H9 (cell line): ENCODE measurements at regions not wholly inside any gene's neighbourhood (a gene's known extent, or its start where the extent isn't known, plus 50 kb on each side); places are given as distances from the start of the nearest gene placed in this dataset.

Experiments
- DNase-seq: peaks from one replicate; pipeline ENCODE4 v3.0.0-alpha.2; 2017
- H2AFZ ChIP-seq: one replicate; pipeline ENCODE4 v1.6.1; 2013; ENCODE audit warnings: mild to moderate bottlenecking, low read length, control low read depth, moderate library complexity
- H2AK5ac ChIP-seq: 2 replicates; pipeline ENCODE4 v1.6.1; 2013; ENCODE audit warnings: low read length, control low read depth, mixed read lengths; ENCODE audit not compliant: insufficient read length
- H2BK120ac ChIP-seq: one replicate; pipeline ENCODE4 v1.6.1; 2013; ENCODE audit warnings: low read depth, mild to moderate bottlenecking, low read length, control low read depth, inconsistent platforms; ENCODE audit not compliant: poor library complexity, severe bottlenecking
- H2BK12ac ChIP-seq: 2 replicates; pipeline ENCODE4 v1.6.1; 2013; ENCODE audit warnings: low read length, control low read depth, mixed read lengths, low read depth; ENCODE audit not compliant: insufficient read length
- H2BK15ac ChIP-seq: 2 replicates; pipeline ENCODE4 v1.6.1; 2013; ENCODE audit warnings: low read depth, low read length, control low read depth
- H2BK20ac ChIP-seq: one replicate; pipeline ENCODE4 v1.6.1; 2013; ENCODE audit warnings: low read depth, mild to moderate bottlenecking, low read length, control low read depth, inconsistent platforms; ENCODE audit not compliant: poor library complexity, severe bottlenecking
- H2BK5ac ChIP-seq: 2 replicates; pipeline ENCODE4 v1.6.1; 2013; ENCODE audit warnings: low read length, control low read depth, mixed read lengths; ENCODE audit not compliant: insufficient read length
- H3K14ac ChIP-seq: 2 replicates; pipeline ENCODE4 v1.6.1; 2013; ENCODE audit warnings: low read length, control low read depth; ENCODE audit not compliant: insufficient read depth
- H3K18ac ChIP-seq: 2 replicates; pipeline ENCODE4 v1.6.1; 2013; ENCODE audit warnings: low read depth, mild to moderate bottlenecking, mixed read lengths, low read length, control low read depth; ENCODE audit not compliant: insufficient read length
- H3K23ac ChIP-seq: 2 replicates; pipeline ENCODE4 v1.6.1; 2013; ENCODE audit warnings: low read length, control low read depth, mixed read lengths, low read depth; ENCODE audit not compliant: insufficient read length
- H3K23me2 ChIP-seq: 2 replicates; pipeline ENCODE4 v1.6.1; 2013; ENCODE audit warnings: low read depth, mild to moderate bottlenecking, mixed read lengths, low read length, control low read depth; ENCODE audit not compliant: insufficient read length, poor library complexity, severe bottlenecking
- H3K27ac ChIP-seq: 2 replicates; pipeline ENCODE4 v1.5.1; 2013; ENCODE audit warnings: low read length, control low read depth, mixed read lengths, low read depth; ENCODE audit not compliant: insufficient read length
- H3K27me3 ChIP-seq: 2 replicates; pipeline ENCODE4 v1.6.1; 2013; ENCODE audit warnings: low read length, control low read depth, inconsistent platforms; ENCODE audit not compliant: insufficient read depth
- H3K4ac ChIP-seq: 2 replicates; pipeline ENCODE4 v1.6.1; 2013; ENCODE audit warnings: low read depth, mild to moderate bottlenecking, control low read depth, inconsistent platforms, low read length, moderate library complexity
- H3K4me1 ChIP-seq: 2 replicates; pipeline ENCODE4 v1.6.1; 2013; ENCODE audit warnings: low read length, control low read depth, inconsistent platforms; ENCODE audit not compliant: insufficient read depth
- H3K4me2 ChIP-seq: 2 replicates; pipeline ENCODE4 v1.6.1; 2013; ENCODE audit warnings: low read length, control low read depth, mixed read lengths; ENCODE audit not compliant: insufficient read length, insufficient read depth
- H3K56ac ChIP-seq: 2 replicates; pipeline ENCODE4 v1.6.1; 2013; ENCODE audit warnings: low read depth, mild to moderate bottlenecking, mixed read lengths, low read length, control low read depth; ENCODE audit not compliant: insufficient read length
- H3K79me1 ChIP-seq: 2 replicates; pipeline ENCODE4 v1.6.1; 2013; ENCODE audit warnings: low read depth, mild to moderate bottlenecking, moderate library complexity, low read length, control low read depth, inconsistent platforms; ENCODE audit not compliant: insufficient read depth, poor library complexity, severe bottlenecking
- H3K79me2 ChIP-seq: 2 replicates; pipeline ENCODE4 v1.6.1; 2013; ENCODE audit warnings: low read length, control low read depth, inconsistent platforms; ENCODE audit not compliant: insufficient read depth
- H3K9ac ChIP-seq: 2 replicates; pipeline ENCODE4 v1.6.1; 2013; ENCODE audit warnings: low read length, control low read depth, mixed read lengths; ENCODE audit not compliant: insufficient read length; ENCODE audit errors: extremely low read depth
- H3K9me3 ChIP-seq: one replicate; pipeline ENCODE4 v1.6.1; 2013; ENCODE audit warnings: low read depth, low read length, inconsistent platforms; ENCODE audit not compliant: control insufficient read depth
- H3T11ph ChIP-seq: one replicate; pipeline ENCODE4 v1.6.1; 2013; ENCODE audit warnings: mild to moderate bottlenecking, low read length, control low read depth, inconsistent platforms
- H4K20me1 ChIP-seq: one replicate; pipeline ENCODE4 v1.6.1; 2013; ENCODE audit not compliant: control insufficient read depth, insufficient read length, insufficient read depth
- H4K5ac ChIP-seq: 2 replicates; pipeline ENCODE4 v1.6.1; 2013; ENCODE audit warnings: low read depth, mild to moderate bottlenecking, mixed read lengths, low read length, control low read depth; ENCODE audit not compliant: insufficient read length
- H4K8ac ChIP-seq: replicated peaks from 2 replicates; pipeline ENCODE4 v1.6.1; 2013; ENCODE audit warnings: low read length, control low read depth, mixed read lengths, low read depth; ENCODE audit not compliant: insufficient read length
- H4K91ac ChIP-seq: 2 replicates; pipeline ENCODE4 v1.6.1; 2013; ENCODE audit warnings: low read depth, mild to moderate bottlenecking, moderate library complexity, mixed read lengths, low read length, control low read depth; ENCODE audit not compliant: insufficient read length
- H3K27ac Mint-ChIP-seq, 3 experiments: 2 replicates in 2 of 3; 3 replicates in 1 of 3; pipeline ENCODE4 v1.8.0; 2020 to 2021; ENCODE audit warnings: mixed read lengths in 3 of 3, mild to moderate bottlenecking in 1 of 3, moderate library complexity in 1 of 3
- H3K27me3 Mint-ChIP-seq: 2 replicates; pipeline ENCODE4 v1.8.0; 2021; ENCODE audit warnings: low read depth, mild to moderate bottlenecking, moderate library complexity, mixed read lengths
- H3K36me3 Mint-ChIP-seq, 3 experiments: 2 replicates in 2 of 3; 3 replicates in 1 of 3; pipeline ENCODE4 v1.8.0; 2020 to 2021; ENCODE audit warnings: low read depth in 3 of 3, mixed read lengths in 3 of 3; ENCODE audit not compliant: insufficient read depth in 1 of 3
- H3K4me1 Mint-ChIP-seq, 2 experiments: 2 replicates each; pipeline ENCODE4 v1.8.0; 2020; ENCODE audit warnings: mixed read lengths in 2 of 2
- H3K4me3 Mint-ChIP-seq, 2 experiments: 2 replicates in 1 of 2; 3 replicates in 1 of 2; pipeline ENCODE4 v1.8.0; 2020 to 2021; ENCODE audit warnings: mild to moderate bottlenecking in 2 of 2, mixed read lengths in 2 of 2, moderate library complexity in 1 of 2
- H3K9me3 Mint-ChIP-seq, 2 experiments: 2 replicates in 1 of 2; 3 replicates in 1 of 2; pipeline ENCODE4 v1.8.0; 2020; ENCODE audit warnings: mild to moderate bottlenecking in 2 of 2, mixed read lengths in 2 of 2, moderate library complexity in 1 of 2
- CTCF ChIP-seq: fragments of 200-600 bp; sonication (generic); conservative IDR thresholded peaks from 3 replicates; pipeline ENCODE4 v1.8.0; 2021; ENCODE audit warnings: antibody characterized with exemption, mild to moderate bottlenecking
- WGBS: extraction: QIAGEN DNeasy Blood & Tissue Kit; methylation state at CpG from one replicate; pipeline ENCODE4 v1.1.7; 2013; ENCODE audit warnings: missing lambda C conversion rate, low lambda C conversion rate, mixed read lengths; ENCODE audit not compliant: insufficient read length; ENCODE audit errors: extremely low coverage; 5-methylcytosine and 5-hydroxymethylcytosine counted together

GRCh38 chr11:127454856-127455255 is 454.3 kb upstream of the KIRREL3 start:
- Histone ChIP-seq H3K23me2 (no peaks in the 10 kb centered on the region), H3K4me2 (no peak overlapping the region), H4K8ac (no peak overlapping the region), H3K14ac (no peak overlapping the region), H4K20me1 (no peaks in the 10 kb centered on the region), H3K9me3 (no peaks in the 10 kb centered on the region), H4K5ac (no peak overlapping the region), H3K23ac (no peak overlapping the region), H3K18ac (no peak overlapping the region), H2BK12ac (no peak overlapping the region), H3K4ac (no peak overlapping the region), H3K79me1 (no peaks in the 10 kb centered on the region), H3K4me1 (peaks cover 5% of the 10 kb centered on the region; the same call in 1 of the 2 replicates), H2BK15ac (no peak overlapping the region), H2BK120ac (no peak overlapping the region), H2AFZ (peak overlapping the region; percentile 52), H4K91ac (no peak overlapping the region), H3K27me3 (no peaks in the 10 kb centered on the region), H3K79me2 (no peaks in the 10 kb centered on the region), H3K56ac (no peak overlapping the region), H2BK5ac (no peak overlapping the region), H2BK20ac (no peak overlapping the region), H2AK5ac (no peak overlapping the region), H3K27ac (no peak overlapping the region), H3T11ph (no peak overlapping the region), H3K9ac (no peak overlapping the region)
- Mint-ChIP-seq H3K27me3 (peaks cover 2% of the 10 kb centered on the region), H3K4me3 (no peak overlapping the region), H3K27ac (no peak overlapping the region), H3K4me1 (peaks cover 30 to 31% of the 10 kb centered on the region in 2 experiments), H3K36me3 (no peaks in the 10 kb centered on the region), H3K9me3 (no peaks in the 10 kb centered on the region)
- no peak for DNase-seq
- TF ChIP-seq CTCF: no peak
- WGBS: no CpG with 5 or more reads among the region's 4 CpGs
